AG04450 (cell line): ENCODE measurements at regions not wholly inside any gene's neighbourhood (a gene's known extent, or its start where the extent isn't known, plus 50 kb on each side); places are given as distances from the start of the nearest gene placed in this dataset.

Experiments
- CTCF ChIA-PET: fragments of 300-600, 350-600 bp; formaldehyde crosslinking; extraction: SDS; loops from one replicate; lab custom pipeline; 2022; ENCODE audit warnings: antibody characterized with exemption, inconsistent platforms; lab: Charles Lee
- POLR2A ChIA-PET: fragments of 350-600 bp; formaldehyde crosslinking; extraction: SDS; loops from one replicate; lab custom pipeline; 2021; ENCODE audit warnings: antibody characterized with exemption, inconsistent platforms; lab: Yijun Ruan, JAX
- DNase-seq: peaks from one replicate; pipeline ENCODE4 v3.0.0-alpha.2; 2011; ENCODE audit warnings: low read depth, low spot score
- H3K27ac ChIP-seq: one replicate; pipeline ENCODE4 v1.5.1; 2012; ENCODE audit warnings: low read depth, low read length, control low read depth
- H3K27me3 ChIP-seq: one replicate; pipeline ENCODE4 v1.6.0; 2012; ENCODE audit warnings: low read length; ENCODE audit not compliant: control insufficient read depth, insufficient read depth
- H3K4me3 ChIP-seq: 2 replicates; pipeline ENCODE4 v1.5.1; 2011; ENCODE audit warnings: mild to moderate bottlenecking, low read depth, low read length, control low read depth
- H3K9me3 ChIP-seq: 2 replicates; pipeline ENCODE4 v1.5.1; 2012; ENCODE audit warnings: low read length; ENCODE audit not compliant: control insufficient read depth, insufficient read depth
- TF ChIP-seq, protein P1 (sequence below): IDR thresholded peaks from 2 replicates; pipeline ENCODE4 v1.5.1; 2011; ENCODE audit warnings: low read depth, low read length, control low read depth, inconsistent platforms

DNA sequence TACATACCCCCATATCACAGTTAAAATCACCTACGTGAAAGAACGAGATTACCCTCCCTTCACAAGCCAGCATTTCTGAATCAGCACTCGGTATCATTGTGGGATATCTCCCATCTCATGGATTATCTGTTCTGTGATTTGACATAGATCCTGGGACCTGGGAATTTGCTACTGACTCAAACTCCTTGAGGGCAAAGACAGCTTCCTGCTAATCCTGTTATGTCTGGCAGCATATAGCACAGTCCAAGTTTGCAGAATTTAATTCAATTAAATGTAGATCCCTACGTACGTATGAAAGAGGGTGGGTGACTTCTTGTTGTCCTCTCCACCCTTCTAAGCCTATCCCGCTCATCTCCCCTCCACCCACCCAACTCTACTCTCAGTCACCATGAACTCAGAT is 476.5 kb downstream of the KLF5 start:
- Histone ChIP-seq H3K4me3 (no peak overlapping the region), H3K27me3 (no peaks in the 10 kb centered on the region), H3K9me3 (no peaks in the 10 kb centered on the region), H3K27ac (no peak overlapping the region)
- TF ChIP-seq, protein P1, sequence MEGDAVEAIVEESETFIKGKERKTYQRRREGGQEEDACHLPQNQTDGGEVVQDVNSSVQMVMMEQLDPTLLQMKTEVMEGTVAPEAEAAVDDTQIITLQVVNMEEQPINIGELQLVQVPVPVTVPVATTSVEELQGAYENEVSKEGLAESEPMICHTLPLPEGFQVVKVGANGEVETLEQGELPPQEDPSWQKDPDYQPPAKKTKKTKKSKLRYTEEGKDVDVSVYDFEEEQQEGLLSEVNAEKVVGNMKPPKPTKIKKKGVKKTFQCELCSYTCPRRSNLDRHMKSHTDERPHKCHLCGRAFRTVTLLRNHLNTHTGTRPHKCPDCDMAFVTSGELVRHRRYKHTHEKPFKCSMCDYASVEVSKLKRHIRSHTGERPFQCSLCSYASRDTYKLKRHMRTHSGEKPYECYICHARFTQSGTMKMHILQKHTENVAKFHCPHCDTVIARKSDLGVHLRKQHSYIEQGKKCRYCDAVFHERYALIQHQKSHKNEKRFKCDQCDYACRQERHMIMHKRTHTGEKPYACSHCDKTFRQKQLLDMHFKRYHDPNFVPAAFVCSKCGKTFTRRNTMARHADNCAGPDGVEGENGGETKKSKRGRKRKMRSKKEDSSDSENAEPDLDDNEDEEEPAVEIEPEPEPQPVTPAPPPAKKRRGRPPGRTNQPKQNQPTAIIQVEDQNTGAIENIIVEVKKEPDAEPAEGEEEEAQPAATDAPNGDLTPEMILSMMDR, result no peak
- ChIA-PET CTCF (no interaction called here), POLR2A (no interaction called here)
- DNase-seq, result no peak

DNA sequence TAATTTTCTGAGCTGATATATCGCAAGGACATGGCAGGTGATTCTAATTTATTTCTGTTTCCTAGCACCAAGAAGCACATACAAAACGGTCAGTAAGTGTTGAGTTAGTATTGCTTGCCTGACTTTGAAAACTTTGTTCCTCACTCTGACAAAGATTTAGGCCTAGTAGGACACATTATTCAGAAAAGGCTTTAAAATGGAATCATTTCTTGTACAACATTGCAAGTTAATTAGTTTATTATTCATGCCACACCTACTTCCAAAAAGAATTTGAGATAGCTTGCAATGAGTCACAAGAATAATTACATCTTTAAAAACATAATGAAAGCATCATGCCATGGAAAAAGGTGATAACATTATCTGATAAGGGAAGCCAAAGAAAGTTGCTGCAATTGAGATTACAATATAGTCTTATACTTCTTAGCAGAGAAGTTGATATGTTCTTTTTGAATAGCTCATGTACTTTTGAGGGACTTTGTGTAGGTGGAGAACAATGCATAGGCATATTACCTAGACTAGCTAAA is 474.2 kb downstream of the KLF5 start:
- no peak overlapping the region for H3K27ac ChIP-seq
- TF ChIP-seq, protein P1, result no peak
- no peaks in the 10 kb centered on the region for H3K9me3 ChIP-seq
- H3K27me3 ChIP-seq, result no peaks in the 10 kb centered on the region
- H3K4me3 ChIP-seq, result no peak overlapping the region
- no peak for DNase-seq
- ChIA-PET POLR2A (no interaction called here), CTCF (no interaction called here)

DNA sequence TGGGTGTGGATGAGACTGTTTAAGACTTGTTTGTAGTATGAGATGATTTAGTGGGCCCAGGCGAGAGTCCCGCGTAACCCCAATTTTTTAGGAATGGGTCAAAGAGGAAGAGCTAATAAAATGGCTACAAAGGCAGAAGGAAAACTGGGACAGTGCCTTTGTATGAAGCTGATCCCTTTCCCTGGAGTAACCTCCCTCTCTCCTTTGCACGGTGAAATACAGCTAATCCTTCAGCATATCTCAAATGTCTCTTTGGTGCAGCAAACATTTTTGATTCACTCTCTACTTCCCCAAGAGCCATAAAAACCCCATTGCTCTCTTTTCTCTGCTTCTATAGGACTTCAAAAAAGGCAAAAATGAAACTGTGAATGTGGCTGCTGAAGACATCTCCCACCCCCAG is 473.8 kb downstream of the KLF5 start:
- Histone ChIP-seq H3K27ac (no peak overlapping the region), H3K4me3 (no peak overlapping the region), H3K27me3 (no peaks in the 10 kb centered on the region), H3K9me3 (no peaks in the 10 kb centered on the region)
- CTCF ChIA-PET, result no interaction called here
- TF ChIP-seq, protein P1, result no peak
- DNase-seq, result no peak
- POLR2A ChIA-PET, result no interaction called here

DNA sequence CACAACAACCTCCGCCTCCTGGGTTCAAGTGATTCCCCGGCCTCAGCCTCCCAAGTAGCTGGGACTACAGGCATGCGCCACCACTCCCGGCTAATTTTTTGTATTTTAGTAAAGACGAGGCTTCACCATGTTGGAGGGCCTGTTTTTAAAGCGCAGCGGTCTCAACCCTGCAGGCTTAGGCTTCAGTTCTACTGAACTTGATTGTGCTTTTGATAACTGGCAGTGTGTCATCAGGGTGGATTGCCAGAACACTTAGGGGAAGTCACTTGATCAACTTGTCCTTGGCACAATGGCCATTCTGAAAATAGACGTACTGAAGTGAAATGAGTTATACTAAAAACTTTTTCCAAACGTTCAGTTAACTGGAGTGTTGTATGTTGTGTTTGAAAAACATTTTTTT is 472.2 kb downstream of the KLF5 start:
- Histone ChIP-seq H3K27ac (no peak overlapping the region), H3K27me3 (no peaks in the 10 kb centered on the region), H3K4me3 (no peak overlapping the region), H3K9me3 (no peaks in the 10 kb centered on the region)
- TF ChIP-seq, protein P1, result no peak
- ChIA-PET CTCF (no interaction called here), POLR2A (no interaction called here)
- DNase-seq, result no peak

DNA sequence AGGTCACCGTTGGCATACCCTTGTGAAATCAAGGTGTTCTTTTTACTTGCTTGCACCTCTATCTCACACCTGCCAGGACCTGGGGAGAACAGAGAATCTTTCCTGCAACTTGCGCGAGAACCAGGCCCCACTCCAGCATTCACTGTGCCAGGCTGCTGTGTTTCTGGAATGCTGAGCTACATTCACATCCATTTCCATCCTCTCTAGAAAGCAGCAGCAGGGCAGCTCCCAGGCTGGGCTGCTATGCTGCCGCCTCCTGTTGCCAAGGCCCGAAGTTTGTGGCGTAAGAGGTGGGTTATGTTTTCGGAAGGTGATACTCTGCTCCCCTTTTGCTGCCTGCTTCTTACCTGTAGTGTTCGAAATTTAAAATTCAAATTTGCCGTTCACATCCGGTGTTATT is 464.1 kb downstream of the KLF5 start:
- peaks cover 2% of the 10 kb centered on the region for H3K27me3 ChIP-seq
- TF ChIP-seq, protein P1, result no peak
- DNase-seq, result no peak
- ChIA-PET CTCF (no interaction called here), POLR2A (no interaction called here)
- no peaks in the 10 kb centered on the region for H3K9me3 ChIP-seq
- H3K4me3 ChIP-seq, result no peak overlapping the region
- H3K27ac ChIP-seq, result no peak overlapping the region
